Peyer's patch (tissue), 4 donors: ENCODE measurements at regions not wholly inside any gene's neighbourhood (a gene's known extent, or its start where the extent isn't known, plus 50 kb on each side); places are given as distances from the start of the nearest gene placed in this dataset.

Source experiments
- POLR2A ChIP-seq, 2 donors: fragments of 450-650 bp; IDR thresholded peaks; one replicate each; pipeline ENCODE4 v1.5.1; 2017; ENCODE audit warnings: antibody characterized with exemption in 2 of 2, mild to moderate bottlenecking in 2 of 2, moderate library complexity in 2 of 2
- TF ChIP-seq, protein P1 (sequence below), 6 experiments: fragments of 450-650 bp in 4 of 6; fragments of 200-600 bp in 2 of 6; sonication (generic) in 1 of 6; IDR thresholded peaks; one replicate each; pipeline ENCODE4 v1.5.1; 2017 to 2019; ENCODE audit warnings: antibody characterized with exemption in 6 of 6, mild to moderate bottlenecking in 3 of 6, moderate library complexity in 1 of 6

DNA sequence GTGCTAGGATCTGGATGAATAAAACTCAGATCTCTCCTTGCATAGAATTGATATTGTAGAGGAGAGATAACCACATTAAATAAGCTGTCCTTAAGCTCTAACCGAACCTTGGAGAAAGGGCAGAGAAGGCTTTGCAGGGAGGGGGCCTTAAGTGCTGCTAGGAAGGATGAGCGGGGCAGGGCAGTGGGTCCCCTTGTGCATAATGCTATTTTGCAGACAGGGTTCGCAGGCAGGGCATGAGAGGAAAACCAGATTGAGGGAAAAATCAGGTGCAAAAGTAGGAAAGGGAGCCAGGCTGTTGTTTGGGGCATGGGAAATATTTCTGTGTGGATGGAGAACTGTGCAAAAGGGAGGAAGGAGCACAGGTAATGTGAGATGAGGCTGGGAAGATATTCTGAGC lies 383.0 kb upstream of the JARID2 start:
- TF ChIP-seq, protein P1, sequence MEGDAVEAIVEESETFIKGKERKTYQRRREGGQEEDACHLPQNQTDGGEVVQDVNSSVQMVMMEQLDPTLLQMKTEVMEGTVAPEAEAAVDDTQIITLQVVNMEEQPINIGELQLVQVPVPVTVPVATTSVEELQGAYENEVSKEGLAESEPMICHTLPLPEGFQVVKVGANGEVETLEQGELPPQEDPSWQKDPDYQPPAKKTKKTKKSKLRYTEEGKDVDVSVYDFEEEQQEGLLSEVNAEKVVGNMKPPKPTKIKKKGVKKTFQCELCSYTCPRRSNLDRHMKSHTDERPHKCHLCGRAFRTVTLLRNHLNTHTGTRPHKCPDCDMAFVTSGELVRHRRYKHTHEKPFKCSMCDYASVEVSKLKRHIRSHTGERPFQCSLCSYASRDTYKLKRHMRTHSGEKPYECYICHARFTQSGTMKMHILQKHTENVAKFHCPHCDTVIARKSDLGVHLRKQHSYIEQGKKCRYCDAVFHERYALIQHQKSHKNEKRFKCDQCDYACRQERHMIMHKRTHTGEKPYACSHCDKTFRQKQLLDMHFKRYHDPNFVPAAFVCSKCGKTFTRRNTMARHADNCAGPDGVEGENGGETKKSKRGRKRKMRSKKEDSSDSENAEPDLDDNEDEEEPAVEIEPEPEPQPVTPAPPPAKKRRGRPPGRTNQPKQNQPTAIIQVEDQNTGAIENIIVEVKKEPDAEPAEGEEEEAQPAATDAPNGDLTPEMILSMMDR (IDR thresholded peaks at IDR 0.05) = no peak
- no peak for TF ChIP-seq POLR2A (IDR thresholded peaks at IDR 0.05)
